ENCODE measurements at regions not wholly inside any gene's neighbourhood (a gene's known extent, or its start where the extent isn't known, plus 50 kb on each side); places are given as distances from the start of the nearest gene placed in this dataset.

- TF ChIP-seq CTCF (IDR thresholded peaks at IDR 0.05): no peak
- ATAC-seq (ENCODE audit: low read depth) (no peak), DNase-seq (no peak)
- no peaks in the 10 kb centered on the region for H3K9me3 Mint-ChIP-seq
- ChIA-PET POLR2A (no interaction called here), CTCF (no interaction called here)
- H3K4me3 Mint-ChIP-seq: no peak overlapping the region
- H3K27me3 Mint-ChIP-seq: peaks cover 3% of the 10 kb centered on the region
- intact Hi-C loops (cut with micrococcal nuclease): no loop called here
- no peaks in the 10 kb centered on the region for H3K36me3 Mint-ChIP-seq (ENCODE audit: low read depth)
- no peak overlapping the region for H3K27ac Mint-ChIP-seq
- H3K4me1 Mint-ChIP-seq: peaks cover under 1% of the 10 kb centered on the region
Observed at GRCh38 chr2:142580691-142581090, 296.8 kb upstream of the KYNU start.

DNA sequence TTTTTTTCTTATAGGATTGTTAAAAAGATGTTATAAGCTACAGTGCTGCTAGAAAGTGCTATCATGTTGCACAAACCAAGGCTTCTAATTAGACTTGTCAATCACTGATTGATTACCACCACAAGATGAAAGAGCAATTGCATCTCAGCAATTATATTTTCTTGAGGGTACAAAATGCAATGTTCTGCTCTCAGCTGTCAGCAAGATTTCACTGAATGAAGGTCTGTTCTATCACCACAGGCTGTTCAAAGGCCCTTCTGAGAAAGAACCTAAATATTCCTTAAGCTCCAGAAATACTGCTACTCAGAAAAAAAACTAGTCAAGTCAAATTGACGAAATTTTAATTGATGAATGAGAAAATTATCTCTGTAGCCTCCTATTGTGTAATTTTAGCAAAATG lies 301.9 kb upstream of the KYNU start:
- ATAC-seq (ENCODE audit: low read depth) (no peak), DNase-seq (no peak)
- Mint-ChIP-seq H3K4me3 (no peak overlapping the region), H3K9me3 (no peaks in the 10 kb centered on the region), H3K27ac (no peak overlapping the region), H3K27me3 (peaks cover 12% of the 10 kb centered on the region), H3K36me3 (ENCODE audit: low read depth) (no peaks in the 10 kb centered on the region), H3K4me1 (no peaks in the 10 kb centered on the region)
- ChIA-PET CTCF (no interaction called here), POLR2A (no interaction called here)
- intact Hi-C loops (cut with micrococcal nuclease): no loop called here
- TF ChIP-seq CTCF (IDR thresholded peaks at IDR 0.05): no peak

- DNase-seq (no peak), ATAC-seq (ENCODE audit: low read depth) (no peak)
- ChIA-PET POLR2A (no interaction called here), CTCF (no interaction called here)
- Mint-ChIP-seq H3K27ac (no peak overlapping the region), H3K27me3 (peaks cover 16% of the 10 kb centered on the region), H3K36me3 (ENCODE audit: low read depth) (no peaks in the 10 kb centered on the region), H3K4me1 (no peaks in the 10 kb centered on the region), H3K9me3 (no peaks in the 10 kb centered on the region), H3K4me3 (no peak overlapping the region)
- TF ChIP-seq CTCF (IDR thresholded peaks at IDR 0.05): no peak
- intact Hi-C loops (cut with micrococcal nuclease): no loop called here
Observed at GRCh38 chr2:142574388-142574787, 303.1 kb upstream of the KYNU start.

DNA sequence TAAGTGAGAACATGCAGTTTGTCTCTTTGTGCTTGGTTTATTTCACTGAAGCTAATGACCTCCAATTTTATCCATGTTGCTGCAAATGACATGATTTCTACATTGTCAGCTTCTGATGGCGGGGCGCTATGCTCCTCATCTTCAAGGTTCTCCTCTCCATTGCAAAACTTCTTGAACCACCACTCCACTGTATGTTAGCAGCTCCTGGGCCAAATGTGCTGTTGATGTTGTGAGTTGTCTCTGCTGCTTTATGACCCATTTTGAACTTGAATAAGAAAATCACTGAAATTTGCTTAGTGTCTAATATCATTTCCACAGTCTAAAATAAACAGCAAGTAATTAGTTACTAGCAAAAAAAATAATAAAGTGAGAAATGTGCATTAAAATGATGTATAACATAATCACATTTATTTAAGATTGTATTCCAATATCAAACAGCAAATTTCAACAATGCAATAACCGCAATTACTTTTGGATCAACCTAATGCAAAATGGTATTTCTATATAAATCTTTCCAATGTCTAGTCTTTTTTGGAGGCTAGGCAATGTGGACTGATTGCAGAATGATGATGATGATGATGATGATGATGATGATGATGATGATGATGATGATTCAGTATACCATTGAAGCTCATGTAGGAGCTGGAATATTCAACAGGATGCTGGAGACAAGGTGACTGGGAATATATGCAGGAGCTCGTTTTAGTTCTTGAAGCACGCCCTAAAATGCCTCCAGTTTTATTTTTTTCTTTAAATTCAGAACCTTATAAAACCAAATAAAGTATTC lies 304.9 kb upstream of the KYNU start:
- intact Hi-C loops (cut with micrococcal nuclease): no loop called here
- no peak for ATAC-seq (ENCODE audit: low read depth)
- Mint-ChIP-seq H3K4me1 (no peaks in the 10 kb centered on the region), H3K9me3 (no peaks in the 10 kb centered on the region), H3K4me3 (no peak overlapping the region), H3K27me3 (peaks cover 17% of the 10 kb centered on the region), H3K36me3 (ENCODE audit: low read depth) (no peaks in the 10 kb centered on the region), H3K27ac (no peak overlapping the region)
- no peak for DNase-seq
- TF ChIP-seq CTCF (IDR thresholded peaks at IDR 0.05): no peak
- ChIA-PET POLR2A (no interaction called here), CTCF (no interaction called here)

GRCh38 chr2:142571934-142572333 lies 305.5 kb upstream of the KYNU start:
- Mint-ChIP-seq H3K4me1 (no peaks in the 10 kb centered on the region), H3K4me3 (no peak overlapping the region), H3K27ac (no peak overlapping the region), H3K36me3 (ENCODE audit: low read depth) (no peaks in the 10 kb centered on the region), H3K9me3 (no peaks in the 10 kb centered on the region), H3K27me3 (peaks cover 18% of the 10 kb centered on the region)
- ChIA-PET POLR2A (no interaction called here), CTCF (no interaction called here)
- TF ChIP-seq CTCF (IDR thresholded peaks at IDR 0.05): no peak
- intact Hi-C loops (cut with micrococcal nuclease): no loop called here
- ATAC-seq (ENCODE audit: low read depth) (no peak), DNase-seq (no peak)
